H1 (cell line): ENCODE measurements at regions not wholly inside any gene's neighbourhood (a gene's known extent, or its start where the extent isn't known, plus 50 kb on each side); places are given as distances from the start of the nearest gene placed in this dataset.

Experiments
- CTCF ChIA-PET: fragments of 300-600 bp; sonication (Branson Sonifier 250); formaldehyde crosslinking; loops from one replicate; lab custom pipeline; 2021; ENCODE audit not compliant: partially characterized antibody; lab: Charles Lee
- POLR2A ChIA-PET: fragments of 300-600 bp; sonication (Branson Sonifier 250); formaldehyde crosslinking; loops from one replicate; lab custom pipeline; 2021; ENCODE audit warnings: inconsistent platforms; ENCODE audit not compliant: partially characterized antibody; lab: Charles Lee
- DNase-seq, 2 experiments: peaks; one replicate each; pipeline versions ENCODE4 v3.0.0 to v3.0.0-alpha.2; 2010 to 2022; ENCODE audit warnings: low spot score in 2 of 2, low read depth in 1 of 2, mixed read lengths in 1 of 2
- FAIRE-seq: peaks from 2 replicates; lab custom pipeline; 2011; peaks lifted over from hg19 to GRCh38; lab: Jason Lieb, UNC
- H2AFZ ChIP-seq: 2 replicates; pipeline ENCODE4 v1.8.1; 2012; ENCODE audit warnings: low read length, inconsistent platforms
- H2AK5ac ChIP-seq: 2 replicates; pipeline ENCODE4 v1.6.1; 2013; ENCODE audit warnings: low read depth, low read length
- H2BK120ac ChIP-seq: replicated peaks from 2 replicates; pipeline ENCODE3; 2013; ENCODE audit warnings: low read depth, low read length, inconsistent platforms
- H2BK12ac ChIP-seq: 2 replicates; pipeline ENCODE4 v1.6.1; 2013; ENCODE audit warnings: low read depth, low read length
- H2BK15ac ChIP-seq: 2 replicates; pipeline ENCODE4 v1.6.1; 2013; ENCODE audit warnings: low read length
- H2BK20ac ChIP-seq: 2 replicates; pipeline ENCODE4 v1.6.1; 2013; ENCODE audit warnings: low read length
- H2BK5ac ChIP-seq: 2 replicates; pipeline ENCODE4 v1.6.1; 2013; ENCODE audit warnings: low read depth, low read length
- H3K14ac ChIP-seq: 2 replicates; pipeline ENCODE4 v1.6.1; 2013; ENCODE audit warnings: inconsistent platforms; ENCODE audit not compliant: insufficient read length
- H3K18ac ChIP-seq: 2 replicates; pipeline ENCODE4 v1.6.1; 2013; ENCODE audit warnings: low read length; ENCODE audit errors: extremely low read depth
- H3K23ac ChIP-seq: 2 replicates; pipeline ENCODE4 v1.6.1; 2013; ENCODE audit warnings: inconsistent platforms; ENCODE audit not compliant: insufficient read length
- H3K23me2 ChIP-seq: 2 replicates; pipeline ENCODE4 v1.6.1; 2013; ENCODE audit warnings: low read depth, low read length
- H3K27ac ChIP-seq: 2 replicates; pipeline ENCODE4 v1.6.1; 2011; ENCODE audit warnings: low read depth, low read length, inconsistent platforms
- H3K27me3 ChIP-seq, 4 experiments: replicated peaks in 1 of 4; 1 replicate in 1 of 4; 2 replicates in 3 of 4; pipeline versions ENCODE4 v1.6.1 to v1.8.1; 2011 to 2013; ENCODE audit warnings: low read length in 3 of 4, mild to moderate bottlenecking in 3 of 4, inconsistent platforms in 2 of 4, mixed read lengths in 2 of 4, moderate library complexity in 1 of 4; ENCODE audit not compliant: control insufficient read depth in 3 of 4, insufficient read depth in 3 of 4; ENCODE audit errors: extremely low read depth in 1 of 4
- H3K36me3 ChIP-seq, 4 experiments: 2 replicates each; pipeline versions ENCODE4 v1.6.1 to v1.8.1; 2011 to 2013; ENCODE audit warnings: mild to moderate bottlenecking in 4 of 4, low read length in 3 of 4, moderate library complexity in 2 of 4, control low read depth in 1 of 4, inconsistent platforms in 1 of 4; ENCODE audit not compliant: insufficient read depth in 4 of 4, control insufficient read depth in 2 of 4
- H3K4ac ChIP-seq: replicated peaks from 2 replicates; pipeline ENCODE3; 2013; ENCODE audit warnings: low read length, low read depth, mixed read lengths, inconsistent platforms; ENCODE audit not compliant: insufficient read length
- H3K4me1 ChIP-seq, 4 experiments: replicated peaks in 1 of 4; 1 replicate in 1 of 4; 2 replicates in 3 of 4; pipeline versions ENCODE4 v1.6.1 to v1.8.1; 2011 to 2013; ENCODE audit warnings: low read length in 3 of 4, inconsistent platforms in 2 of 4, mixed read lengths in 1 of 4; ENCODE audit not compliant: insufficient read depth in 4 of 4, control insufficient read depth in 3 of 4
- H3K4me2 ChIP-seq, 2 experiments: 2 replicates each; pipeline versions ENCODE4 v1.6.1 to v1.8.1; 2011 to 2013; ENCODE audit warnings: low read depth in 2 of 2, low read length in 2 of 2, control low read depth in 1 of 2, inconsistent platforms in 1 of 2, mild to moderate bottlenecking in 1 of 2; ENCODE audit not compliant: insufficient read depth in 1 of 2
- H3K4me3 ChIP-seq, 4 experiments: fragments of 200-600, 300-600 bp in 1 of 4; sonication (generic), shearing (Covaris generic), sonication (Bioruptor Twin) in 1 of 4; 2 replicates each; pipeline versions ENCODE4 v1.5.1 to v1.8.1; 2011 to 2016; ENCODE audit warnings: low read length in 4 of 4, low read depth in 3 of 4, control low read depth in 2 of 4, inconsistent platforms in 2 of 4, mild to moderate bottlenecking in 2 of 4, mixed read lengths in 1 of 4, moderate library complexity in 1 of 4; ENCODE audit not compliant: insufficient read depth in 2 of 4; ENCODE audit errors: extremely low read depth in 1 of 4
- H3K56ac ChIP-seq: replicated peaks from 2 replicates; pipeline ENCODE3; 2013; ENCODE audit warnings: low read depth, mild to moderate bottlenecking, mixed read lengths, low read length, inconsistent platforms; ENCODE audit not compliant: insufficient read length
- H3K79me1 ChIP-seq: 2 replicates; pipeline ENCODE4 v1.6.1; 2013; ENCODE audit warnings: low read depth, low read length, control low read depth
- H3K79me2 ChIP-seq, 2 experiments: 2 replicates each; pipeline versions ENCODE4 v1.6.1 to v1.8.1; 2012 to 2013; ENCODE audit warnings: low read length in 2 of 2, mild to moderate bottlenecking in 2 of 2, inconsistent platforms in 1 of 2; ENCODE audit not compliant: insufficient read depth in 2 of 2, control insufficient read depth in 1 of 2
- H3K9ac ChIP-seq, 4 experiments: replicated peaks in 1 of 4; 1 replicate in 1 of 4; 2 replicates in 3 of 4; pipeline versions ENCODE4 v1.6.1 to v1.8.1; 2011 to 2013; ENCODE audit warnings: low read depth in 3 of 4, low read length in 3 of 4, control low read depth in 2 of 4, mild to moderate bottlenecking in 2 of 4, moderate library complexity in 2 of 4, inconsistent platforms in 1 of 4; ENCODE audit errors: extremely low read depth in 1 of 4
- H3K9me3 ChIP-seq, 2 experiments: 2 replicates each; pipeline versions ENCODE4 v1.6.1 to v1.8.1; 2012 to 2013; ENCODE audit warnings: mild to moderate bottlenecking in 2 of 2, moderate library complexity in 2 of 2, control low read depth in 1 of 2, inconsistent platforms in 1 of 2, low read depth in 1 of 2, low read length in 1 of 2, mixed read lengths in 1 of 2; ENCODE audit not compliant: insufficient read depth in 2 of 2
- H4K20me1 ChIP-seq, 2 experiments: replicated peaks in 1 of 2; 2 replicates each; pipeline versions ENCODE3 to v1.8.1; 2011 to 2013; ENCODE audit warnings: inconsistent platforms in 2 of 2, low read length in 2 of 2, mild to moderate bottlenecking in 1 of 2; ENCODE audit not compliant: insufficient read depth in 2 of 2, control insufficient read depth in 1 of 2
- H4K5ac ChIP-seq: 2 replicates; pipeline ENCODE4 v1.6.1; 2013; ENCODE audit warnings: low read length, low read depth, mixed read lengths, inconsistent platforms; ENCODE audit not compliant: insufficient read length
- H4K8ac ChIP-seq: 2 replicates; pipeline ENCODE4 v1.8.0; 2013; ENCODE audit warnings: mild to moderate bottlenecking, moderate library complexity, low read length, inconsistent platforms; ENCODE audit not compliant: insufficient read depth; ENCODE audit errors: extremely low read depth
- H4K91ac ChIP-seq: replicated peaks from 2 replicates; pipeline ENCODE3; 2013; ENCODE audit warnings: low read length, mixed read lengths, inconsistent platforms; ENCODE audit not compliant: insufficient read length
- EZH2 ChIP-seq: fragments of 200-600 bp; sonication (generic); IDR thresholded peaks from 2 replicates; pipeline ENCODE4 v1.7.1; 2012; ENCODE audit warnings: low read depth, mild to moderate bottlenecking, moderate library complexity, low read length, inconsistent platforms; ENCODE audit not compliant: severe bottlenecking
- KDM1A ChIP-seq: fragments of 200-600, 300-600 bp; sonication (generic); IDR thresholded peaks from 2 replicates; pipeline ENCODE4 v1.7.1; 2016; ENCODE audit warnings: mild to moderate bottlenecking, low read length, borderline replicate concordance
- POLR2AphosphoS5 ChIP-seq: IDR thresholded peaks from 2 replicates; pipeline ENCODE4 v1.6.1; 2011; ENCODE audit warnings: low read depth, low read length
- POU5F1 ChIP-seq: IDR thresholded peaks from 2 replicates; pipeline ENCODE4 v1.6.1; 2011; ENCODE audit warnings: low read depth, mild to moderate bottlenecking, low read length, moderate library complexity
- RNF2 ChIP-seq: fragments of 200-900, 300-1000 bp; sonication (generic); IDR thresholded peaks from 2 replicates; pipeline ENCODE4 v1.7.1; 2016; ENCODE audit warnings: borderline replicate concordance, low read depth, mild to moderate bottlenecking, antibody characterized with exemption, low read length; ENCODE audit not compliant: poor library complexity, severe bottlenecking; ENCODE audit errors: missing control alignments
- SIX5 ChIP-seq: IDR thresholded peaks from 2 replicates; pipeline ENCODE4 v1.6.1; 2011; ENCODE audit warnings: mild to moderate bottlenecking, low read depth, low read length
- WGBS, 2 experiments: shearing (Covaris generic) in 1 of 2; methylation state at CpG; one replicate each; pipeline versions ENCODE4 v1.1.6 to v1.1.7; 2013 to 2015; ENCODE audit warnings: low lambda C conversion rate in 2 of 2, mixed read lengths in 2 of 2, inconsistent platforms in 1 of 2, low coverage in 1 of 2, missing lambda C conversion rate in 1 of 2; ENCODE audit not compliant: insufficient replicate concordance in 2 of 2, insufficient coverage in 1 of 2, insufficient read length in 1 of 2; ENCODE audit errors: extremely low coverage in 1 of 2, missing lambda C conversion rate in 1 of 2; 5-methylcytosine and 5-hydroxymethylcytosine counted together
- TF ChIP-seq, protein P1 (sequence below), 3 experiments: IDR thresholded peaks; 1 replicate in 2 of 3; 2 replicates in 1 of 3; pipeline versions ENCODE4 v1.5.1 to v1.6.1; 2011; ENCODE audit warnings: low read length in 3 of 3, mild to moderate bottlenecking in 3 of 3, inconsistent platforms in 2 of 3, low read depth in 1 of 3, moderate library complexity in 1 of 3; ENCODE audit not compliant: insufficient read depth in 1 of 3; ENCODE audit errors: control extremely low read depth in 1 of 3
- TF ChIP-seq, protein P2 (sequence below): IDR thresholded peaks from 2 replicates; pipeline ENCODE4 v1.6.1; 2012; ENCODE audit warnings: inconsistent platforms
- TF ChIP-seq, protein P3 (sequence below): IDR thresholded peaks from 2 replicates; pipeline ENCODE4 v1.6.1; 2012; ENCODE audit warnings: low read length, inconsistent platforms

DNA sequence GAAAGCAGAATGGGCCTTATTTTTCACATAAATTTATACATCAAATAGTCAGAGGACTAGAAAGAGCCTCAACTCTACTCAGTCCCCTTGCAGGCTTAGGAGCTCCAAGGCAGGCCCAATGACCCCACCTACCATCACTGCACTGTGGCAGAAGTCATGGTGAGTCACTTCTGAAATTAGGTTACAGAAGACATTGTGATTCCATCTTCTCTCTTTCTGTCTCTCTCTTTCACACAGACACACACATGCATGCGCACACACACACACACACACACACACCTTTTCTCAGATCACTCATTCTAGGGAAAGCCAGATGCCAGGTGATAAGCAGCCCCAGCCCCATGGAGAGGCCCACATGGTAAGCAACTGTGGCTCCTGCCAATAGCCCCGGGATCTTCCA lies 103.8 kb downstream of the C6orf118 start:
- H3K4ac ChIP-seq: no peak overlapping the region
- TF ChIP-seq, protein P1, sequence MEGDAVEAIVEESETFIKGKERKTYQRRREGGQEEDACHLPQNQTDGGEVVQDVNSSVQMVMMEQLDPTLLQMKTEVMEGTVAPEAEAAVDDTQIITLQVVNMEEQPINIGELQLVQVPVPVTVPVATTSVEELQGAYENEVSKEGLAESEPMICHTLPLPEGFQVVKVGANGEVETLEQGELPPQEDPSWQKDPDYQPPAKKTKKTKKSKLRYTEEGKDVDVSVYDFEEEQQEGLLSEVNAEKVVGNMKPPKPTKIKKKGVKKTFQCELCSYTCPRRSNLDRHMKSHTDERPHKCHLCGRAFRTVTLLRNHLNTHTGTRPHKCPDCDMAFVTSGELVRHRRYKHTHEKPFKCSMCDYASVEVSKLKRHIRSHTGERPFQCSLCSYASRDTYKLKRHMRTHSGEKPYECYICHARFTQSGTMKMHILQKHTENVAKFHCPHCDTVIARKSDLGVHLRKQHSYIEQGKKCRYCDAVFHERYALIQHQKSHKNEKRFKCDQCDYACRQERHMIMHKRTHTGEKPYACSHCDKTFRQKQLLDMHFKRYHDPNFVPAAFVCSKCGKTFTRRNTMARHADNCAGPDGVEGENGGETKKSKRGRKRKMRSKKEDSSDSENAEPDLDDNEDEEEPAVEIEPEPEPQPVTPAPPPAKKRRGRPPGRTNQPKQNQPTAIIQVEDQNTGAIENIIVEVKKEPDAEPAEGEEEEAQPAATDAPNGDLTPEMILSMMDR (IDR thresholded peaks at IDR 0.05; ENCODE audit: control extremely low read depth in 1 of 3, insufficient read depth in 1 of 3, low read depth in 1 of 3, low read length in 3 of 3): no peak
- TF ChIP-seq, protein P2, sequence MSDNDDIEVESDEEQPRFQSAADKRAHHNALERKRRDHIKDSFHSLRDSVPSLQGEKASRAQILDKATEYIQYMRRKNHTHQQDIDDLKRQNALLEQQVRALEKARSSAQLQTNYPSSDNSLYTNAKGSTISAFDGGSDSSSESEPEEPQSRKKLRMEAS: no peak
- TF ChIP-seq POLR2AphosphoS5 (no peak), KDM1A (no peak), EZH2 (no peak), SIX5 (no peak), RNF2 (no peak), POU5F1 (no peak)
- TF ChIP-seq, protein P3, sequence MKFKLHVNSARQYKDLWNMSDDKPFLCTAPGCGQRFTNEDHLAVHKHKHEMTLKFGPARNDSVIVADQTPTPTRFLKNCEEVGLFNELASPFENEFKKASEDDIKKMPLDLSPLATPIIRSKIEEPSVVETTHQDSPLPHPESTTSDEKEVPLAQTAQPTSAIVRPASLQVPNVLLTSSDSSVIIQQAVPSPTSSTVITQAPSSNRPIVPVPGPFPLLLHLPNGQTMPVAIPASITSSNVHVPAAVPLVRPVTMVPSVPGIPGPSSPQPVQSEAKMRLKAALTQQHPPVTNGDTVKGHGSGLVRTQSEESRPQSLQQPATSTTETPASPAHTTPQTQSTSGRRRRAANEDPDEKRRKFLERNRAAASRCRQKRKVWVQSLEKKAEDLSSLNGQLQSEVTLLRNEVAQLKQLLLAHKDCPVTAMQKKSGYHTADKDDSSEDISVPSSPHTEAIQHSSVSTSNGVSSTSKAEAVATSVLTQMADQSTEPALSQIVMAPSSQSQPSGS: no peak

More for the DNA sequence above, 103.8 kb downstream of the C6orf118 start:
- Histone ChIP-seq H3K9me3 (0 out of 4 replicates have a peak, but pooled peaks cover 0 to 3% of the 10 kb centered on the region in 2 experiments), H2BK20ac (no peak overlapping the region), H3K36me3 (no peaks in the 10 kb centered on the region), H3K79me2 (no peaks in the 10 kb centered on the region), H3K79me1 (no peaks in the 10 kb centered on the region), H4K8ac (no peak overlapping the region), H4K20me1 (no peaks in the 10 kb centered on the region), H2BK120ac (no peak overlapping the region), H3K23ac (no peak overlapping the region), H2BK15ac (no peak overlapping the region), H3K4me3 (no peak overlapping the region), H2AK5ac (no peak overlapping the region), H3K23me2 (no peaks in the 10 kb centered on the region), H3K9ac (no peak overlapping the region), H3K56ac (no peak overlapping the region), H3K4me2 (no peak overlapping the region), H2BK5ac (no peak overlapping the region), H3K4me1 (no peaks in the 10 kb centered on the region), H2BK12ac (no peak overlapping the region), H3K14ac (no peak overlapping the region), H4K5ac (no peak overlapping the region), H3K27ac (no peak overlapping the region), H3K18ac (no peak overlapping the region), H4K91ac (no peak overlapping the region), H2AFZ (no peak overlapping the region), H3K27me3 (peaks cover 0 to 1% (median 0%) of the 10 kb centered on the region in 4 experiments; a peak in 1 of 7 replicates)
- CTCF ChIA-PET: interaction anchor here (0.9 kb wide), 1 partner anchor 26 kb away, joined by 4 read pairs; no protein-coding TSS in a partner anchor
- 80% methylated on average over 2 of the region's 2 CpGs; no CpG with 5 or more reads in 1 of the 2 experiments for WGBS, 2 experiments
- no peak for FAIRE-seq
- DNase-seq: no peak
- POLR2A ChIA-PET: no interaction called here
